ENCODE measurements at regions not wholly inside any gene's neighbourhood (a gene's known extent, or its start where the extent isn't known, plus 50 kb on each side); places are given as distances from the start of the nearest gene placed in this dataset.
"Not testable (repeated sequence)": the region's sequence is repeated elsewhere in the genome, so short reads cannot be mapped to it uniquely, and the experiment has no call there.

DNA sequence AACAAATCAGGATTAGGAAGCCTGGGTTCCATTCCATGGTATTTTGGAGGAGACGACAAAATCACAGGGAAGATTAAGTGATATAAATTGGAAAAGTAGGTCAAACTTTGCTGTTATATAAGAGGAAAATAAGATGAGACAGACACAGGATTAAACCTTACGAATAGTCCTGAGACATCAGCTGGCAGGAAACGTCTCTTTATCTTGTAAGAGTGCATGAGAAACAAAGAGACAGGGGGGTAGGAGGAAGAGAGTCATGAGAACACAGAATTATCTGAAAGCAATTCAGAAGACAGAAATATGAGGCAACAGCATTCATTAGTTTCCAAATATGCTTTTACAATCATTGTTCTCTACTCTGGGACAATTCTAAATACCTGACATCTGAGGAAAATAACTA is 310.6 kb upstream of the MIR17HG start:
- no peak for DNase-seq

DNA sequence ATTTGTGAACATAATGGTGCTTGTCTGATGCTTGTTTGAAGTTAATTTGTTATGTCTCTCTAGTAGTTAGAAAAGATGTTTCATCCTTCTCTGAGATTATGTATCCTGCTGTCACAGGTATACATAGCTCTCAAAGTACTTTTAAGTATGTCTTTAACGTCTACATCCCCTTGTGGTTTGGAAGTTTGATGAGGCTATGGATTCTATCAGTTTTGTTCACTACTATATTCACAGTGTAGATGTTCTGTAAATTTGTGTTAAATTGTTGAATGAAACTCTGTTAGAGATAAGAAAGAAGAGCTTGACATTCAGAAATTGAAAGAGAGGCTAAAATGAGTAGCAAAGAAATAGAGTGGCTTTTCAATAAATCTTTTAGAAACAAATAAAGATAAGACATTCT is 304.6 kb upstream of the MIR17HG start:
- no peak for DNase-seq

DNA sequence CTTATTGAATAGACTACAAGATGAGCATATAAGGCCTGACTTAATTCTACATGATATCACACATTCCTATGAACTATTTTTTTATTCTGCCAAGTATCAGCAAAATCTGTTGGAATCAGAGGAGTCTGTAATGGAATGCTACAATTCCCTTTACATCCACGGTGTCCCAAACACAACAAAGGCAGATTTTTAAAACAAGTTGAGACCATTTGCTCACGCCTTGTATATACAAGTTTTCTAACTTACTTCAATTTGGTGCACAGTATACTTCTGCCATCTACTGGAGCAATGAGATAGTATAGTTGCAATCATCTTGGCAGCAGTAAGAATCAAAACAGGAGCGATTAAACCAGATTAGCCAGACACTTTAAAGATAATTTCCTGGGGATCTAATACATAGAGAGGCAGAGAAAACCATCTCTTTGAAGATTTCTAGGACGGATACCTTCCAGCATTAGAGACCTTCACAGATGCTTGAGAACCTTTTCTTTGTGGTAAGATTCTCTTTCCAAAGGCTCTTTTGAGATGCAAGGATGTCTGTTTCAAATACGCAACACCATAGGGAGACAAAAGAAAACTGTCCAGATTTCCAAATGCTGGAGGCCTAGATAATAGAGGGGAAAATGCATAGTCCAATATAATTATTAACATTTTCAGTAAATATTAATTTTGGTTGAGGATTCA is 302.0 kb upstream of the MIR17HG start:
- DNase-seq, result no peak

DNA sequence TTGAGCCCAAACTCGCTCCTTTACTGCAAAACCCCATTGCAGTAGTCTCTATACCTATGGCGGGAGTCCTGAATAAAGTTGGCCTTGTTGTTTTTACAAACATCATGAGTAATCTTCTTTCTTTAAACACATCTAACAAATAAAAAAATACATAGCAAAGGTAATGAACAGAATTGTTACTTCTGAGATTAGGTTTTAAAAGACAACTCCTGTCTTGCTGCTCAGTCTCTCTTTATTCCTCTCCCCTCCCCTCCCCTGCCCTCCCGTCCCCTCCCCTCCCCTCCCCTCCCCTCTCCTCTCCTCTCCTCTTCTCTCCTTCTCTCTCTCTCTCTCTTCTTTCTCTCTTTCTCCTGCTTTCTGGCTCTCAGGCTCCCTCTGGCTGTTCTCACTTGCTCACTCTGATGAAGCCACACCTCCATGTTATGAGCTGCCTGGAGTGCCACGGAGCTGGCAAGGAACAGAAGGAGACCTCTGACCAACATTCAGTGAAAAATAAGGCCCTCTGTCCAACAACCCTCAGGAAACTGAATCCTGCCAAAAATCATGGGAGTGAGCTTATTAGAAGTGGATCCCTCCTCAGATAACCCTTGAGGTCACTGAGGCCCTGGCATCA is 300.7 kb upstream of the MIR17HG start:
- no peak for DNase-seq

DNA sequence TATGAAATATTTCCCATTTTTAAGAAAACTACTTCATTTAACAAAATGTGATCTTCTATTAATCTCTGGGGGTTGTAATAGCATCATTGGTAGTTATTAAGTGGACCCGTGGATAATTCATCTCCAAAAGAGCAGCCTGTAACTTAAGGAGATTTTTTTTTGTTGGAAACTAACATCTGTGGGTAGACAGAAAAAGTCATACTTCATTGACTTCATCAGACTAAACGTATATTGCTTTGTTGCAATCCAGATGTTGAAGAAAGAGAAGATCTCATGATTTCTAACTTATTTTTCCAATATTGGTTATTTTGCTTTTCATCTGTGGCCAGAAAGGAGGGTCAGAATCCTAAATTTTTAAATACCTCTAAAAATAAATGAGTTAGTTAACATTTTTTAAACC is 296.5 kb upstream of the MIR17HG start:
- no peak for DNase-seq

DNA sequence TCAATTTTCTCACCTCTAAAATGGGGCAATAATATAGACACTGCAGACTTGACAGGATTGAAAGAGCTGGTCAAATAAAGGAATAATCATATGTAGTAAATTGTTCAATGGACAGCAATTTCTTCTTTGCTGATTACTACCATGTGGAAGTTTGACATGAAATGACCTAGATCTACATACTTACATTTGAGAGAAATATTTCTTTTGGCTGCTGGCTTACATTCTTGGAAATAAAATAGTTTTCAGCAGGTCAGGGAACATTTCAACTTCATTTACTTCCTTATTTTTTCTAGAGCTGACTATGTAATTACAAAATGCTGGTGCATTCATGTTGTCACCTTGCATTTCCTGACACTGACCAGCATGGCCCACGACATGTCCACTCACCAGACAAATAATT is 294.6 kb upstream of the MIR17HG start:
- DNase-seq, result no peak

DNA sequence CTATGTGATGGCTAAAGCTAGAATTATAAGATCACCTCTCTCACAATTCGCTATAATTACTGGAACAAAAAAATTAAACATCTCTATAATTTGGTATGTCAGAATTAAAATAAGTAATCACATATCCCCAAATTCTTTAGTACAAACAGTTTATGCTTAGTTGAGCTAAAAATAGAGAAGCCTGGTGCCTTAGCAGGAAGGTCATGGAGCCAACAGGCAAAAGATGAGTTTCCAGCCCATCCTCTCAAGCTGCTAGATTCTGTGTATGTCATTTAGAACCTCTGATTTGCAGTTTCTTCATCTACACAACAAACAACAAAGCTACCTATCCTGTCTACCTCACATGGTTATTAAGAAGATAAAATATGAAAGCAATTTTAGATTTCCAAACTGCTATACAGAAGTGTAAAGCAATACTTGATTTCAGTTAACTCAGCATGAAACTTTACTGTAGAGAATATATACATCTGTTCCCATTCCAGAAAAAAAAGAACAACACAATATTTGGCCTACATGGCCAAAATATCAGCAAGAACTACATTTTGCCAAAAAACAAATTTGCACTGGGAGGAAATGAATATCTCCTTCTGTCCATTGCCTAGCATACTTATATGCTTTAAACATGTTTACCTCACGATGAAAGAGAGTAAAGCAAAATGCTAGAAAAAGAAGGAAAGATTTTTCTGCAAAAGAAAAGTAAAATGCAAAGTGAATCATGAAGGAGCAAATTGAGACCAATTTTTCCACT is 294.0 kb upstream of the MIR17HG start:
- no peak for DNase-seq

DNA sequence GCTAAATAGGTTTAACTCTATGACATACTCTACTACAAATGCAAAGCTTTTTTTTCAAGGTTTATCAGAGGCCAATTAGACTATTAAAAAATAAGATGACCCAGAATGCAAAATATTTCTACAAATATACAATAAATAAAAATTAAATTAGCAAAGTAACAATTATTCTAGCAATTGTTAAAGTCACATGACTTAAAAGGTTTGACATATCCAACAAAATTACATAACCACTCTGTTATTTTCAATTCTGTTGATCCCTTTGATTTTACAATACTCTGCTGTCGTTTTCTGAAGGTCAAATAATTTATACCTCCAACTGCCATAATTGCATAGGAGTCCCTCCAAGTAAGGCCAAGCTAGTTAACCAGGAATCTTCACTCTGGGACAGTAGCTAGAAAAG is 292.6 kb upstream of the MIR17HG start:
- no peak for DNase-seq

DNA sequence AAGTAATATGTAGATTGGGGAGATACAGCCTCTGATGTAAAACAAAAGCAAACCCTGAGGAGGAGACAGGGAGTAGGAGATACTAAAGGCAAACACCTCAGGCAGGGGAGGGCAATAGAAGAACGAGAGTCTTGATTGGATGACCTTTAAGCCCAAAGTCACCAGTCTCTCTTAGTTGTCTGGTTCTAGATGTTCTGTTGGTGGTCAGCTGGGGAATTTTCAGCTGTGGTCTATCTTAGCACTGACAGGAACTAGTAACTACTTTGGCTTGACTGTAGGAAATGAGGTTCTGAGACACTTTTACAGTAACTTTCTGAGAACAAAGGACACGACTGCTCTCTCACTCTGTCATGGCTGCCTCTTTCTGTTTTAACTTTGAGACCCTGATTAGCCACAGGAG is 290.7 kb upstream of the MIR17HG start:
- no peak for DNase-seq

DNA sequence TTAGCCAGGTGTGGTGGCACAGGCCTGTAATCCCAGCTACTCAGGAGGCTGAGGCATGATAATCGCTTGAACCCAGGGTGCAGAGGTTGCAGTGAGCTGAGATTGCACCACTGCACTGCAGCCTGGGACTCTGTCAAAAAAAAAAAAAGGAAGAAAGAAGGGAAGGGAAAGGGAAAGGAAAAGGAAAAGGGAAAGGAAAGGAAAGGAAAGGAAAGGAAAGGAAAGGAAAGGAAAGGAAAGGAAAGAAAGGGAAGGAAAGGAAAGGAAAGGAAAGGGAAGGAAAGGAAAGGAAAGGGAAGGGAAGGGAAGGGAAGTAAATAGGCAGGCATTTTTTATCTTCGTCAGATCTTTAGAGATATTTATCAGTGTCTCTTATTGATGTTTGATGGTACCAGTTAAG is 290.0 kb upstream of the MIR17HG start:
- not testable (repeated sequence) for DNase-seq

DNA sequence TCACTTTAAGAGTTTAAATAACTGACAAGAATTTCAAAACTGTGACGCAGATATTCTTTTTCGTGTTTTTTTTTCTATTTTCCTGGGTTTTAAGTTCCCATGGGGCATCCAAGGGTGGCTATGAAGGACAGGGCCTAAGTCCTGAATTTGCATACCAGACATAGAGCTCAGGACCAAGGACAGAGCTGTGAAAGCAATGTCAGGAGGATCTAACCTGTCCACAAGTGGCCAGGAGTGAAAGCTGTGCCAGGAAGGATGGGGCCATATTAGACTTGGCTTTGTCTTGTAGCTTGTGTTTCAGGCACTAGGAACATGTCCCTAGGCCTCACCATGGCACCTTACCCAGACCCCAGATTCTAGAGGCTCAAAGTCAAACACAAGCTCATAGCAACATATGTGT is 289.4 kb upstream of the MIR17HG start:
- DNase-seq, result no peak

DNA sequence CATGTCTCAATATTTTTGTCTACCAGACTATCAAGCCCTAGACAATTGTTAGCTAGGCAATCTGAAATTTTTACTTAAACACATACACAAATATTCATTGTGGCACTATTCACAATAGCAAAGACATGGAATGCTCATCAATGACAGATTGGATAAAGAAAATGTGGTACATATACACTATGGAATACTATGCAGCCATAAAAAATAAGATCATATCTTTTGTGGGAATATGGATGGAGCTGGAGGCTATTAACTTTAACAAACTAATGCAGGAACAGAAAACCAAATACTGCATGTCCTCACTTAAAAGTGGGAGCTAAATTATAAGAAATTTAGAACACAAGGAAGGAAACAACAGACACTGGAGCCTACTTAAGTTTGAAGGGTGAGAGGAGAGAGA is 288.6 kb upstream of the MIR17HG start:
- DNase-seq, result no peak

DNA sequence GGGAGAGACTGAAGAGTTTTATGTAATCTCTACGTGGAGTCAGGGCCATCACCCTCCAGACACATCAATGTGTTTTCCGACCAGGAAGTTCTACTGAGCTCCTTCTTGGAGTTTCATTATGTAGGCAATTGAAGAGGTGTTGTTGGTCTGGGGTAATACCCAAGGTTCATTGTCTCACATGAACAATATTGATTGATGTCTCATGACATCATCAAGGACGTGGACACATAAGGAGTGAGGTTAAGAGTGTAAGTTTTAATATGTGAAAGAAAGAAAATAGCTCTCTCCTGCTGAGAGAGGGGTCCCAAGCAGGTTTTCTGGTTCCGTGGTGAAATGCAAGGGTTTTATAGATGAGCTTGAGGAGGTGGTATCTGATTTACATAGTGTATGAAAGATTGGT is 280.7 kb upstream of the MIR17HG start:
- DNase-seq, result no peak

DNA sequence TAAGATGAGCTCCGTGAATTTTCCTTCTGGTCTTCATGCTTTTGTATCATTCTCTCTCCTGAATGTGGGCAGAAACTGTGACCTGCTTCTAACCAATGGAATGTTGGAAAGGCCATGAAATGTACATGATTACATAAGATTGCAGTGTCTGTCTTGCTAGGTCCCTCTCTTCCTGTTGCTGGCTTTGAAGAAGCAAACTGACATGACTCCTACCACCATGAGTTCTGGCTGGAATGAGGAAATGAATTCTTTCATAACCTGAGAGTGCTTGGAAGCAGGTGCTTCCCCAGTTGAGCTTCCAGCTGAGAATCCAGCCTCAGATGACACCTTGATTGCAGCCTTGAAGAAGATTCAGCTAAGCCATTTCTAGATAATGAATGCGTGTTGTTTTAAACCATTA is 275.0 kb upstream of the MIR17HG start:
- no peak for DNase-seq

DNA sequence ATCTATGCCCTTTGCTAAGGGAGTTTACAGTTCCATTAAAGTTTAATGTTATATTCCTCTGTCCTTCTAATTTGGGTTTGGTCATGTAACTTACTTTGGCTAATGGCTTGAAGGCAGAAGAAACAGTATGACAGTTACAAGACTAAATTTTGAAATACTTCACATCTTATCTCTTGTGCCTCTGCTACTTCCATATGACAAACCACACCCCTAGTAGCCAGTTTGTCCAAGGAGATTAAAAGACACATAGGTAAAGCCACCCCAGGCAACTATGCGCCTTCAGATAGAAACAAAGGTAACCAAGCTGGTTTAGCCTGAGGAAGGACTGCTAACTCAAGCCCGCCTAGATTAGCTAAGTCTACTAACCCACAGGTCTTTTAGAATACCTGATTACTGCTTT is 273.4 kb upstream of the MIR17HG start:
- no peak for DNase-seq

DNA sequence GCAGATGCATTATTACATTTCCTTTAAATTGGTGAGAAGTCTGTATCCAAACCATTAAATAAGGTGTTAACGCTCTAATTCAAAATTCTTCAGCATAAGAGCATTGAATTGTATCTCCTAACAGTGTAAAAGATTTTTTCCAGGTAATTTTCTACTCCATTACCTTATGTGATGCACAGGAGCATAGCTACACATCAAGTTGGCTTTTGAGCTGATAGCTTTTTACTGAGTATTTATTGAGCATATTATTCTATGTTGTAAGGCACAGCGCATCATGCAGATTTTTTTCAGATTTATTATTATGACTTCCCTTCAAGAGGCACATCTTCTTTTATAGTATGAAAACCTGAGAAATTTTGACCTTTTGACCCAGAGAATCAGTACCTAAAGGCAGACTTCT is 270.7 kb upstream of the MIR17HG start:
- DNase-seq, result no peak

DNA sequence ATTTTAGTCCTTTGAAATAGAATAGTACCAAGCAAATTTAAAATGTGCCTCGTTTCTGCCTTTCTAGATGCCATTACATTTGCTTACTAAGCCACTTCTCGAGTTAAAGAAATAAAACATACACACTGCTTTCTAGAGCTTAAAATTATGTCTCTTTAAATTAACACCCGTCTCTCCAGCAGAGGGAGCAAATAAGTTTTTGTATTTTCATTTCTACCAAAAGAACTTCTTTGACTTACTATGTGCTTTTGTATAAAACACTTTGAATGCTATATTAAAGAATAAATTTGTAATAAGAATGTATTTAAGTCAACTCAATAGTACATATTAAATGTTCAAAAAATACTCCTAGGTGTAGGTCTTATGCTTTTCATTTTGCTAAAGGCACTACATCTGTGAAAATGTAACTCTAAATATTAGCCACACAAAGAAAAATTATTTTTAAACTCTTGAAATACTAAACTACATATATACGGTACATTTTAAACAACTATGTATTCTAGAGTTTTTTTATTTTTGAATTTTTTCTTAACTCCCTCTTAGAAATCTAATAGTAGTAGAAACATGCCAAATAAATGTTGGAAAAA is 269.3 kb upstream of the MIR17HG start:
- no peak for DNase-seq

DNA sequence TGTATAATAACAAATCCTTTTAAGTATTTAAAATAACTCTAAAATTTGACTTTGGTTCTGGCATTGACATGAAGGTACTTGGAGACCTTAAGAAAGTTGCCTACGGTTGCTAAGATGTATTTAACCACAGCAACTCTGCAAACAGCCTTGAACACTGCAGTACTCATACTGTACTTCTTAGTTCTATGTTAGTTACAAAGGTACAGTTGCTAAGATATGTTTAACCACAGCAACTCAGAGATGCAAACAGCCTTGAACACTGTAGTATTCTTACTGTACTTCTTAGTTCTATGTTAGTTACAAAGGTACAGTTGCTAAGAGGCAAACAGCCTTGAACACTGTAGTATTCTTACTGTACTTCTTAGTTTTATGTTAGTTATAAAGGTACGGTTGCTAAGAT is 268.3 kb upstream of the MIR17HG start:
- DNase-seq, result no peak

DNA sequence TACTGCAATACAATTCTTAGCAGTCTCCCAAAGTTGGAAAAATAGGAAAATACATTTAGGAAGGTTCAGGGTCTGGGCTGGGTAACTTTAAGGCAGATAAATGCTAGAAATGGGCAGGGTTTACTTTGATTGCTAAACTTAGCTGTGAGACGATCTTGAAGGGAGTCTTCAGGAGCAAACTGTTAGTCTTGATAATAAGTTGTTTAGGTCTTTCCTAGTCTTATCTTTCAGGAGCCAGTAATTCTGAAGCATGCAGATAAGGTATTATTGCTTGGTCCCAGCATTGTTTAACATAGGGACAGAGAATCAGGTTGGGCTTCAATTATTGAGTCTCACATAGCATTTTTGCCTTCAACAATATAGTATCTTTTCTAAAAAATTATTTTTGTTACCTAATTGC is 262.4 kb upstream of the MIR17HG start:
- DNase-seq, result no peak

DNA sequence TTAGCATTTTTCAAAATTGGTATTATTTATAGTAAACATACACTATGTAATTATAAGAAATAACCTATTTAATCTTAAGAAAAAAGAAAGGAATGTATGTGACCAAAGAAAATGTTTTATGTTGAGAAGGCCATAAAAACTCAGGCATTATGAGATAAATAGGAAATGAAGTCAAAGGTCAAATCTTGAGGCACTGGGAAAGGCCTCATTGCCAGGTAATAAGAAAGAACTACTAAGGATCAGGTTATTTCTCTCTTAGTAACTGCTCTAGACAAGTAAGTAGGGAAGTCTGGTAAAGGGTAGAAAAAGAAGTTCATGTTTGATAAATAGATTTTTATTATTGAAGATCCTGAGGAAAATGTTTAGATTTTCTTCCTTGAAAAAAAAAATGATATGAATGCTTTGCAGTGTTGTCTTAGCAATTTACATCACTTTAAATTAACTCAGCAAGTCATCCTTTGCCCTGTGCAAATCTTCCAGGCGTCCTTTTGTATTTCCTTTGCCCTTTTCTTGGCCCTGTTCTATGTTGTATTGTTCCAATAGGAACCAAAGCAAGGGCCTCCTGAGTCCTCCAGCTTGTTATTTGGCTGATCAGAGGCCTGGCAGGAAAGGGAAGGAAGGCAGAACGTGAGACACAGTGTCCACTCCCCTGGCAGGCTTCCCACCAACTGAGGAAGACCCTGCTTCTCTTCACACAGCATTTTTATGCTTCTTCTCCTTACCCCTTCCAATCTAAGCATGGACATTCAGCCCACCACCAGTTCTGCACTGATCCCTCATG is 260.4 kb upstream of the MIR17HG start:
- no peak for DNase-seq

DNA sequence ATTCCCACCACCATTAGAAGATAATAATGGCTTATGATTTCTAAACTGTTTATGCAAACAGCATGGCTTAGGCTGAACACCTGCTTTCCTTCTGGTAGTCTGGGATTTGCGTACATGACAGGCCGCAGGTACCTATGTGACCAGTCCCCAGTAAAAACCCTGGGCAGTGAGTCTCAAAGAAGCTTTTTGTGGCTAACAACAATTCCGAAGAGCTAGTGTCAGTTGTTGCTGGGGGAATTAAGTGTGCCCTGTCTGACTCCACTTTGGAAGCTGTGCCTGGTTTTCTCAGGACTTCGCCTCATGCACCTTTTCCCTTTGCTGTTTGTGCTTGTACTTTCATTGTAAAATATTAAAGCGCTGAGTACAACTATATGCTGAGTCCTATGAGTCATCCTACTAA is 250.2 kb upstream of the MIR17HG start:
- no peak for DNase-seq

DNA sequence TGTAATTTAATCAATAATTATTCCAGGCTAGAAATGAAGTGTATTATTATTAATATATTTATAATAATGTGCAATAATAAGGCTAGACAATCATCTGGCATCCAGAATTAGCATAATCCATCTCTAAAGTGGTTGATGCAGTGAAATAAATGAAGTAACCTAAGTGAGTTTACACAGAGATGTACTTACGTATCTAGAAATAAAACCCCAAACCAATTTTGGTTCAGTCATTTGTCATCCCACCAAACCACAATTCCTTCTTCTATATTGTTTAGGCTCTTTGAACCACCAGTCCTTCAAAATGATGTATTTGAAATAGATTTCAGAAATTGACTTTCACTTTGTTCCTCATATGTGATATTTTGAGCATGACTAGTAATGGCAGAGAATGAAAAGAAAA is 247.6 kb upstream of the MIR17HG start:
- no peak for DNase-seq

DNA sequence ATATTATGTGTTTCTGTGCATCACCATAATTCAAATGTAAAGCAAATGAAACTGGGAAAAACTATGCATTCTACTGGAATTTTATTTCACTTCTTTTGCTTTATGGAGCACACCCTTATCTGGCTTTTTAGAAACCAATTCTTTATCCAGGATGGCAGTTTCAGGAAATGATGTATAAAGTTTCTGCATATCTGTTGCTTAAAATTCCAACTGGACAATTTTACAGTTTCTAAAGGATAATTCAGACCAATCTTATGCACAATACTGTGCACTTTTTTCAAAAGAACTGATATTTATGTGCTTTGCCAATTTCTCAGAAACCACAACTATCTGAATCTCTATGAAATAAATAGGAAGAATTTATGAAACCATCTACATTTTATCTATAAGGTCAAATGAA is 246.5 kb upstream of the MIR17HG start:
- DNase-seq, result no peak

Measured in HCEC 1CT (cell line).